Limb (tissue), 2 donors: ENCODE measurements at regions not wholly inside any gene's neighbourhood (a gene's known extent, or its start where the extent isn't known, plus 50 kb on each side); places are given as distances from the start of the nearest gene placed in this dataset.
"Not testable (repeated sequence)": the region's sequence is repeated elsewhere in the genome, so short reads cannot be mapped to it uniquely, and the experiment has no call there.

Source experiments
- DNase-seq, 2 donors: peaks; one replicate each; pipeline ENCODE4 v3.0.0-alpha.2; 2016; ENCODE audit errors: extremely low spot score in 2 of 2

DNA sequence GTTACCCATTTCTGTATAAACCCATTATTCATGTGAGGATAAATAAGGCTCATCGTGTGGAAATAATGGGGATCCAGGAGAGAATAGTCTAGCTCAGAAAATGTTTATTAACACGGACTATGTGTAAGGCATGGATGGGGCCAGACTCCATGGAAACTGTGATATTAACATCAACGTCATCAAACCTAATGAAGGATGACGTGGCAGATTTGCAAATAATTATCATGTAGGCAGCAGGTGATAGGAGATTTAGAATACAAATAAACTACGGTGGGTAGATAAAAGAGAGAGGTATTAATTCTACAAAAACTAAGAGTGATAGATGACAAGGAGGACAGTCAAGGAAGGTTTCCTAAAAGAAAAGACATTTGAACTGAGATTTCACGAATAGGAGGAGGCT lies 592.2 kb downstream of the REEP3 start:
- no peak for DNase-seq

DNA sequence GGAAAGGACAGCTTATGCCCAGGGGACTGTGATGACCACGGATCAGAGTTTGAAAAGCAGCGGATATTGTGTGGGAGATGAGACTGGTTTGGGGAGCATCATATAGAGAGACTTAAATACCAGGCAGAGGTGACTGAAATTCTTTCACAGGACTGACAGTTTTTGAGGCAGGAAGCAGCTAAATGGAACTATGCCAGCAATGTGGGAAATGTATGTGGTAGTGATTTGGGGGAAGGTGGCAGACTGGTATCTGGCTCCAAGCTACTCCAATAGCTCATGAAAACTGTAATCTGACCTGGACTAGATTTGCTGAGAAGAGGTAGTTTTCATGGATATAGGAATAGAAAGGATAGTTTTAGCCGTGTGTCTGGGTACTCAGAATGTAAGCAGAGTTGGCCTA lies 592.6 kb downstream of the REEP3 start:
- no peak for DNase-seq

DNA sequence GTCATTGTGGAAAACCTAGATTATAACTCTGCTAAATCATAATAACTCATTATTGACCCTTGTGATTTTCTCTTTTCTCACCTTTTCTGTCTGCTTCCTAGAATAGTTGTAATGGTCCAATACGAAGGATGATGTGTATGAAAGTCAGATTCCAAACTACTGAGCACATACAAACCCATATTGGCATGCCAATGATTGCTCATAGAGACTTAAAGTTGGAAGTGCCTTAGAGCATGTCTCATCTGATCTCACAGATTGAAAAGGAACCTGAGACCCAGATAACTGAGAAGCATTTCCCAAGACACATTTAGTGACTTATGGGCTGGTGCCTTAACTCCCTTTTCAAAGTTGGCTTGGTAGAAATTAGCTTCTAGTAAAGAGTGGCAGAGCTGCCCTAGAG lies 594.3 kb downstream of the REEP3 start:
- no peak for DNase-seq

DNA sequence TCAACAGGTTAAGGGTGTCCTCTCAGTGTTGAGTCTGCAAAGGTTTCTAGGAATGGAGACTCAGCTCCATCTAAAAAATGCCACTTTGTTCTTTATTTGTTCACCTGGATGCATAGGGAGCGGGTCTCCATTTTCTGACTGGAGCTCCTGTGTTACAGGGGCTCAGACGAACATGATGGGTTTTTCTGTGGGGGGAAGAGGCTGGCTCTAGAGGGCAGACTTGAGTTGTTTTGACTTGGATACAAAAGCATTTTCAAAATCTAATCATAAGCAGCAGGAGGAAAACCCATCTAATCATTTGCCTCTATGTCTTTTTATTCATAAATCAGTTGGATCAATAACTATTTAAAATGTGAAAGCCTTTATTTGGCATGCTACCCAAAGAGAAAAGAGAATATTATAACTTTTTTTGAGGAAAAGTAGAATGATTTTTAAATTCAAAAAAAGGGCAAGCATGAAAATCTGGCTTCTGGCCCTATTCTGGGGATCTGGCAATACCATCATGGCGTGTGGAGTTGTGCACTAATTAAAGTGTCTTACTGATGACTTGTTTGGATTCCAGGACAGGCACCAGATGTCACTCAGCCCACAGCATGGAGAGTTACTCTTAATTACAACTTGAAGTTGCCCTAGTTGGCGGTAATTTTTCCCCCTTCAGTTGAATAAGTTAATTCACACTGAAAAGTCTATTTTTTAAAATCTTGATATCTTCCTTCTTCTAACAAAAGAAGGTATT lies 594.9 kb downstream of the REEP3 start:
- DNase-seq = no peak

DNA sequence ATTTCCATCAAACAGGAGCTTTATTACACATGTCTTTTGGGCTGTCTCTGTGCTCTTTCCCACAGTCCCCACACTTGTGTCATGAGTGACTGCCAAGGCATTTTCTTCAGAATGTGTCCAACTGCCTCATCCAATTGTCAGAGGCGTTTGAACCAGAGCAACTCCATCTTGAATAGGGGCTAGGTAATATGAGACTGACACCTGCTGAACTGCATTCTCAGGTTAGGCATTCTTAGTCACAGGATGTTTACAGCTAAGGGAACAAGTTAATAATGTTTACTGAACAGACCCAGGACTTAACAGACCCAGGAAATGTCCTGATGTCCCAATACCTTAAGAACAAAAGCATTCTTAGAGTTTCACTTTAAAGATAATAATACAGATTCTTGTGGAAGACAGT lies 595.5 kb downstream of the REEP3 start:
- no peak for DNase-seq

DNA sequence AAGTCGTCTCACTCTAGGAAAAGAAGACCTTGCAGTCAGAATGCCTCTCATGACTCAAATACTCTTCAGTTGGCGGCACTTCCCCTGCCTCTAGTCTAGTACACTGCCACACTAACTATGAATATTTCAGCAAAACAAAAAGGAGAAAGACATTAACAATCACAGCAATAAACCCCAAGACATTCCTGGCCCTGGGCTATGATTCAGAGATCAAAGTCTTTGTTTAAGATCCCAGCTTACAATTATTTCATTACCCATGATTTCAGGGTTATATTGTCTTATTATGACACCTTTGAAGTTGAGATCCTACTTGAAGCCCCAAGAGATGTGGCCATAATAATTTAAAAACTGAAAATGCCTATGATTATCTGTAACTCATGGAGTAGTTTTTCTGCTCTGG lies 597.5 kb downstream of the REEP3 start:
- no peak for DNase-seq

DNA sequence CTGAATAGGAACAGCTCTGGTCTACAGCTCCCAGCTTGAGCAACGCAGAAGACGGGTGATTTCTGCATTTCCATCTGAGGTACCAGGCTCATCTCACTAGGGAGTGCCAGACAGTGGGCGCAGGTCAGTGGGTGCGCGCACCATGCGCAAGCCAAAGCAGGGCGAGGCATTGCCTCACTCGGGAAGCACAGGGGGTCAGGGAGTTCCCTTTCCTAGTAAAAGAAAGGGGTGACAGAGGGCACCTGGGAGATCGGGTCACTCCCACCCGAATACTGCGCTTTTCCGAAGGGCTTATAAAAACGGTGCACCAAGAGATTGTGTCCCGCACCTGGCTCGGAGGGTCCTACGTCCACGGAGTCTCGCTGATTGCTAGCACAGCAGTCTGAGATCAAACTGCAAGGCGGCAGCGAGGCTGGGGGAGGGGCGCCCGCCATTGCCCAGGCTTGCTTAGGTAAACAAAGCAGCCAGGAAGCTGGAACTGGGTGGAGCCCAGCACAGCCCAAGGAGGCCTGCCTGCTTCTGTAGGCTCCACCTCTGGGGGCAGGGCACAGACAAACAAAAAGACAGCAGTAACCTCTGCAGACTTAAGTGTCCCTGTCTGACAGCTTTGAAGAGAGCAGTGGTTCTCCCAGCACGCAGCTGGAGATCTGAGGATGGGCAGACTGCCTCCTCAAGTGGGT lies 599.2 kb downstream of the REEP3 start:
- not testable (repeated sequence) for DNase-seq

DNA sequence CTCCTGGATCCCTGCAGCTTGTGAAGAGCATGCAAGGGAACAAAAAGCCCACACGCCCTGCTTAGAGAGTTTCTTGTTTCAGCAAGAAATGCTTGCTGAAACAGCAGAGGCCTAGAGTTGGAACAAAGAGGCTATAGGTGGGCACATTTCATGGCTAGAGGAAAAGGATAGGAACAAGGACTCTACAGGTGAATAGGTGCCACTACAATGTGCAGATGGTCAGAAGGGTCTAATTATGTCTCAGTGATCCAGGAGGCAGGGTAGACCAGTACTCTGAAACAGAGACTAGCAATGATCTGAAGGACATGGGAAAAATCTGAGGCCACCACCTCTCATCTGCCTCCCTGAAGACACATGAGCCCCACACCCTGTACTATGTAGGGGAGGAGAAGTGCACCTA lies 609.0 kb downstream of the REEP3 start:
- no peak for DNase-seq

DNA sequence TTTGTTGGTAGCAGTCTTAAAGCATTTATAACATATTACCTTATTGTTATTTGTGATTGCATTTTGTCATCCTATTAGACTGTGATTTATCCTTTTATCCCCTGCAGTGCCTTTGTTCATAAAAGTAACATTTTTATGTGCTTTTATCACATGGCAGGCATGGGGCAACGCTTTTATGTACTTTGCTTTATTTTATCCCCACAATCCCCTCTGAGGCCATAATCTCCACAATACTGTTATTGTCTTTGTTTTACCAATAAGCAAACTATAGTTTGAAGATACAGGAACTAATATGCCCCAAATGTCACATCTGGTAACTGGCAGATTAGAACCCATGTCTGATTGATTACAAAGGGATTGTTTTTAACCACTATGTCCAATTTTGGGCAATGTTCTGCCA lies 613.5 kb downstream of the REEP3 start:
- DNase-seq = no peak

DNA sequence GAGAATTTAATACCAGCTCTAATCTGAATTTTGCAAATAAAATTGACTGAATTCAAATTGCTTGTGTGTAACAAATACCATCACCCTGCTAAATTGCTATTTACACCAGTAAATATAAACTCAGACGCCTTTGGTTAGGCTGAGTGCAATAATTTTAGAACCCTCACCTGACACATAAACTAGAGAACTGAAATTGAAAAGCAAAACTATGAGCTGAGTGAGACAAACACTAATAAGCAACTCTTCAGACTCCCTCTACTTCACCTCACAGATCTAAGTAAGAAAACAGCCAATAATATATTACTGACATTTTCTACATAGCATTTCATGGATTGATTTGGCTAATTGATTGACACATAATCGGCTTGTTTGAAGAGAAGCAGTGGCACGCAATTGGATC lies 621.2 kb downstream of the REEP3 start:
- no peak for DNase-seq

DNA sequence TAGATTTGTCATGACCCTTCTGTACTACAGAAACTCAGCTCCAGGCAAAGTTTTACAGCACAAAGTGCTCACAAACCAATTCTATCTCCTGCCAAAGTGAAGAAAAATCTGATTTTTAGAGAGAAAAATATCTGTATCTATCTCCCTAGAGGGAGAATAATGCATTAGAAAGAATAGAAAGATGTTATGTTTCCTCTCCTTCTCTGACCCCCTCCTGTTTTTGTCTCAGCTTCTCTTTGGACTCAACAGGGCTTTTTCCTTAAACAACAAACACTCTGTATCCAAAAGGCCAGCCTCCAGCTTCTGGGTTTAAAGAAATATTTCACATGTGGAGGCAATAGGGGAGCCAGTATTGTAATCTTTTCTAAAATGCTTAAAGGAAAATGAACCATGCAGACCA lies 627.4 kb downstream of the REEP3 start:
- DNase-seq = no peak

DNA sequence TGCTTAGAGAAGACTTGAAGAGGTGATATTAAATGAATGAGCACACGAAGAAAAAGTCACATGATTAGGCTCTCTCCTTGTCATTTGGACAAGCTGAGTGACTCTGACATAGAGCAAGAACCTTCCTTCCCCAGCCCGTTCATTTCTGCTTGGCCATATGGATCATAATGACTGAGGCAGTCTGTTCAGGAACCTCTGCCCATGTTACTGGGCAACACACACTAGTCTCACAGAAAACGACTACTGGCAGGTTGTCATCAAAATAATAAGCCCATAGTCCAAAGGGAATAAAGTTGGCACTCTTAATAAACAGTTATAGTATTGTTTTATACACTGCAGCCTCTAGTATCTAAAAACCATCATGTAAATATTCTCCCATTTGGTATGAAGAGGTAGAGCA lies 635.0 kb downstream of the REEP3 start:
- DNase-seq = no peak

DNA sequence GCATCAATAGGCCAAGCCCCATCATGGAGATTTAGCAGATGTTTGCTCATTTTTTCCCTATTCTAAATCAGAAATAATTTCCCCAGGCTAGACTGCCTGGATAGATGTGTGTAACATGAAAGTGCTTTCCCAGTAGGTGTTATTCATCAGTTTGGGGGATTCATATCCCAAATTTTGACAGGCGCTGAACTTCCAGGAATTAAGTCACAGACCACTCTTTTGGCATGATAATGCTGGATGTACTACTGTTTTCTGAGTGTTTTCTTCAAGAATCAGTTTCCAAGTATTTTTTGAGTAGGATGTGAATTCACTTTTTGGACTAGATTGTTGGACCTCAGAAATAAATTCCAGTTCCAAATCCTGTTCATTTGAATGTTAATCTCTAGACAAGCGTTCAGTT lies 637.4 kb downstream of the REEP3 start:
- no peak for DNase-seq

DNA sequence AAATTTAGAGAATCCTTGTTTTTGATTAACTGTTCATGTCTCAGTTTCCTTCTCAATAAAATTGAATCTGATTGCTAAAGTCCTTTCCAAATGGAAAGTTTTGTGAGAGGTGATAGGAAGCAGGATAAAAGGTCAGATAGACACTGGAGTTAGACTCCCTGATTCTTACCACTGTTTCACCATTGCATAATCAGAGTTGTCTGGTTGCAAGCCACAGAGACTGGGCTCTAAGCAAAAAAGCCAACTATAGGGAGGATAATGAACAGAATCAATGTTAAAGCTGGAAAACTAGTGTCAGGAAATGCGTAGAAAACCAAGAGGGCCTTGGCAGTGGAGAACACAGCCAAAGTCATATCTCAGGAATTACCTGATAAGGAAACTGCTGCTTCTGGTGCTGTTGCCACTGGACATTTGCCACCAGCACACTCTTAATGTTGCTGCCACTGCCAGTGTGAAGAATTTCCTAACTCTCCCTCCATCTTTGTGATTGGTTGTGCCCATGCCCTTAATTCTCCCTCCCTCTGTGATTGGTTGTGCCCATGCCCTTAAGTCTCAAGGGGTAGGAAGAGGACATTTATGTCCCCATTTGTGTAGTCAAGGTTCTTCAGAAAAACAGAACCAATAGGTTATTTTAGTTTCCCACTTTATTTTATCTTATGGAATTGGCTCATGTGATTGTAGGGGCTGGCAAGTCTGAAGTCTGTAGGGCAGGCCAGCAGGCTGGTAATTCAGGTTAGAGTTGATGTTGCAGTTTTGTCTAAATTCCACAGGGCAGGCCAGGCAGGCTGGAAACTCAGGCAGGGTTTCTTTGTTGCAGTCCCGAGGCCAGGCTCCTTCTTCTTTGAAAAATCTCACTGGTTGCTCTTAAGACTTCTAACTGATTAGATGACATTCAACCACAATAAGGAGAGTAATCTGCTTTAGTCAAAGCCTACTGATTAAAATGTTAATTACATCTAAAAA lies 639.0 kb downstream of the REEP3 start:
- no peak for DNase-seq

DNA sequence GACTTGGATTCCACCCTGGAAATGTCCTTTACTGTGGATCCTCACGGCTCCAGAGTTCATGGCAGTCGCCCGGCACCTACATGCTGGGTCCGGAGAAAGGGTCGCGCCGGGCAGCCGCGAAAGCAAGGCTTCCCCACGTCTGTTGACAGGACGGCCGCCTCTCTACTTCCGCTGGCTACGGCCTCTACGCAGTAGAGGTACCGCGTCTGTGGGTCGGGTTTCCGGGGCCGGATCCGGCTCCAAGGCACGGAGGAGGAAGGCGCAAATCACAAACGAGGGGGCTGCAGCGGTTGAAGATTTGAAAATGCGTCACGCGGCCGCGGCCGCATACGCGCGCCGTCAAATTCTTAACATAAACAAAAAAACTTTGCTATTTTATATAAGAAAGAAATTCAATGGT lies 649.6 kb downstream of the REEP3 start:
- no peak for DNase-seq

DNA sequence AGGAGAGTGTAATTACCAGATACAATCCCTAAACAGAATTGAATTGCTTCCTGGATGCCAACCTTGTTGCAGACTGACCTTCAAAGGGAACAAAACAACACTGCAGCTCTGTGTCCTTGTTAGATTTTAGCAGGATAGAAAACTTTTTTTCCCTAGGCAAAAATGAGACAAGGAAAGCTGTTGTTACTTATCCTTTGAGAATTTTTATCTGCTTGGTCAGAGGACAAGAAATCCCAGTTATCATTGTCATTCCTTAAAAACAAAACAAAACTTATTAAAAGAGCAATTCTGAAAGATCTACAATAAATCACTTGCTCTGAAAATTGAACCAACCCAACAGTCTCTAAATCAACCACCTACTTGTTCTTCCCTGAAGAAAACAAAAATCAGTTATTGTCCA lies 652.6 kb downstream of the REEP3 start:
- no peak for DNase-seq

DNA sequence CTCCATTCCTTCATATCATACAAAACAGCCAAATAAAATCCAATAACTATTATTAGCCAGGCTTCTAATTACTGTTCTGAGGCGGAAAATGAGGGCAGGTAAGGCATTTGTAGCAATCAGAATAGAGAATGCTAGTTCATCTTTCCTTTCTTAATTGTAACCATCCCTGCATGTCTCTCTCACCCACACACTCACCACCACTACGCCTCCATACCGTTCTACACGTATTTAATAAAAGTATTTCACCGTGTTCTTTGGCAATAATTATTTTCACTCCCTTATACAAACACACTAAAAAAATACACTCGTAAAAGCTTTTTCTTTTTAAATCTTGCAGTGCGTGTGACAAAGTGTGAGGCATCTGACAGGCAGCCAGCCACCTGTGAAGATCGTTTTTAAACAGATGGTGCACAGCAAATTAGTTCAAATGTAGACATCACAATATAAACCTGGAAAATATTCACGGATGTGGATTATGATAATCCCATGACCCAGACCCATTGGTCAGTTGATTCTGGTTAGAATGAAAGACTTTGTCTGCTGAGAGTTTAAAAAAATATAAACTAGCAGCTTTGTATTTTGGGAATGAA lies 653.6 kb downstream of the REEP3 start:
- no peak for DNase-seq

DNA sequence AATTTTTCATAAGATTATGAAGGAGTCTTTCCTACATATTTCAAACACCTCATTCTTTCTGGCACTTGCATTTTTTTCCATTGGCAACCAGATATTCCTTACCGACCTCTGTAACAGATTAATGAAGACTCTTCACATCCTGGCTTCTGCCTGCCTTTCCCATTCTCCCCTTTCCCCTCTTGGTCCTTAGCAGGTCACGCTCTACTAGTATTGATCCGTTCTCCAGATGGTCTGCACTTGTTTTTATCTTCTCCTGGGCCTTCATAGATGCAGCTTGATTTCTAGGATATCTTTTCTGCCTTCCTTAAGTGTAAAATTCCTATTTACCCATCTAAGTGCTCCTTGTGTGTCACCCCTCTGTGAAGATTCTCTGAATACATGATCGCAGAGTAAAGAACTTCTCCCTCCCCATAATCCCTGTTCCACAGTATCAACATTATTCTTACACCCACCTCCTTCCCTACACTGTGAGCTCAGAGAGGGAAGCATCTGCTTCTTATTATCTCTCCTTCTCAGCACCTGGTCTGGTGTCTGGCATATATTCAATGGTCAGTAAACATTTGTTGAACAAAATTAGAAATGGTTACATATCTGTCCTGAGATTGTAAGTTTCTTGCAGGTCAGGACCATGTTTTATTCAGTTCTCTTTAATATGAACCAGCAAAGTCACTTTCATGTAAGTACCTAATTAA lies 654.2 kb downstream of the REEP3 start:
- no peak for DNase-seq

DNA sequence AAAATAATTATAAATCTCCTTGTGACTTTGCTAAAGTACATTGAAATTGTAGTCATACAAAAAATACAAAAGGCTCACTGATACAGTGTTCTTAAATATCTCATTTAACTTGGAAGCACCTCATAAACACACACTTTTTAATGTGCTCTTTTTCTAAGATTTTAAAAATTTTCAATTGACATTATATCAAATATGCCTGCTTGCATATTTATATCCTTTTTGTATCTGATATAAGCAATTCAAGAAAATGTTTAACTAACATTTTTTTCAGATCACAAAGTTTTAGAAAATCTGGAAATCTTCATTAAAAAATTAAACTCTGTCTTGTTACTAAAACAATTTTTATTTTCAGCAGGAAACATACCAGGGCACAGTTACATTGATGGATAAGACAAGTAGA lies 661.5 kb downstream of the REEP3 start:
- no peak for DNase-seq

DNA sequence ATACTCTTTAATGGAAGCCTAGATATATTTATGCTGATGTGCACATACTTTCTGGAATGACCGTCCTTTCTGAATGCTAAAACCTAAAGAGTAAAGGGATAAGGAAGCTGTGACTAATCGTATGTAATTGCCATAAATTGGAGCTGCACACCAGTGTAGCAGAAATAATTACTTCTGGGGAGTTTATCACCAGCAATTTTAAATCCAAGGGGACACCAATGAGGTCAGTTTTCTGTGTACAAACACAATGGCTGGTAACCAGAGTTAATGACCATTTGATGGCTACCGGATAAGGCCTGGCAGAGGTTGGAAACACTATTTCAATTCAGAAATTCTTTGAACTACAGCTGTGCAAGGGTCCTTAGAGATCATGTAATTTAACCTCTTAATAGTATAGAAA lies 670.1 kb downstream of the REEP3 start:
- no peak for DNase-seq

DNA sequence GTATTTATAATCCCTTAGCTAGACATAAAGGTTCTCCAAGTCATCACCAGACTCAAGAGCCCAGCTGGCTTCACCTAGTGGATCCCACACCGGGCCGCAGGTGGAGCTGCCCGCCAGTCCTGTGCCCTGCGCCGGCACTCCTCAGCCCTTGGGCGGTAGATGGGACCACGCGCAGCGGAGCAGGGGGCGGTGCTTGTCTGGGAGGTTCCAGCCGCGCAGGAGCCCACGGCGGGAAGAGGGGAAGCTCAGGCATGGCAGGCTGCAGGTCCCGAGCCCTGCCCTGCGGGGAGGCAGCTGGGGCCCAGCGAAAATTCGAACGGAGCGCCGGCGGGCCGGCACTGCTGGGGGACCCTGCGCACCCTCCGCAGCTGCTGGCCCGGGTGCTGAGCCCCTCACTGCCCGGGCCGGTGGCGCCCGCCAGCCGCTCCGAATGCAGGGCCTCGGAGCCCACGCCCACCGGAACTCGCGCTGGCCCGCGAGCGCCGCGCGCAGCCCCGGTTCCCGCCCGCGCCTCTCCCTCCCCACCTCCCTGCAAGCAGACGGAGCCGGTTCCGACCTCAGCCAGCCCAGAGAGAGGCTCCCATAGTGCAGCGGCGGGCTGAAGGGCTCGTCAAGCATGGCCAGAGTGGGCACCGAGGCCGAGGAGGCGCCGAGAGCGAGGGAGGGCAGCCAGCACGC lies 675.6 kb downstream of the REEP3 start:
- no peak for DNase-seq
